Activated CD4-positive, alpha-beta T cell treated with anti-CD3 and anti-CD28 coated beads, Interleukin-2, Interleukin-6, amounts not matched to agents 100 ng/mL and 50 ng/mL, durations not matched to agents 16 hours and 8 hours (primary cell): ENCODE measurements at regions not wholly inside any gene's neighbourhood (a gene's known extent, or its start where the extent isn't known, plus 50 kb on each side); places are given as distances from the start of the nearest gene placed in this dataset.

Source experiments
- DNase-seq: peaks from one replicate; pipeline ENCODE4 v3.0.0-alpha.2; 2020

DNA sequence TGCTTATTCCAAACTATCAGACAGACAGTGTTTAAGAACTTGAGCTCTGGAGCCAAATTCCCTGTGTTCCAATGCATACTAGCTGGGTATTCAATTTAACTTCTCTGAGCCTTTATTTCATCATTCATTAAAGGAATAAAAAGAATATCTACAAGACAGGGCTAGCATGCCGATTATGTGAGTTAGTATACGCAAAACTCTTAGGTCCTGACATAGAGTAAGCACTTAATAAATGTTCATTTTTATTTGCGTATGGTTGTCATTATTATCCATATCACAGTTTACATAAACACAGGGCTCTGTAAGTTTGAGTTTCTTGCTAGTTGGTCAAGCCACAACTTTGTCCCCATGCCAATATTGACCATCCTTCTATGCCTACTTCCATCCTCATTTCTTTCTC lies 161.5 kb downstream of the NUAK1 start:
- no peak for DNase-seq

DNA sequence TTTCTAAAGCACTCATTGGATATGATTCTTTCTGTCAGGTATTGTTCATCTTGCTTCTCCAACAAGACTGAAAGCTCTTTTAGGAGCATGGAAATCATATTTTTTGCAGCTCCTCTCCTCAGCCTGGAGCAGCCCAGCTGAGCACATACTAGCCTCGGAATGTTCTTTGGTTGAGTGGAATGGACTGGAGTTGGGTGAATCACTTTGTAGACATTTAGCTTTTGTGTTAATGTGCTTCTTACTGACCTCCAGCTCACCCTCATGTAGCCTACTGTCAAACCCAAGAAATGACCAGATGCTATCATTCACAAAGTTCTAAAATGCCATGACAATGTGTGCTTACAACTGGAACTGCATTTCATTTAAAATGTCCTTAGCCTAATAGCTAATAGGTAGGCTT lies 161.1 kb downstream of the NUAK1 start:
- no peak for DNase-seq

DNA sequence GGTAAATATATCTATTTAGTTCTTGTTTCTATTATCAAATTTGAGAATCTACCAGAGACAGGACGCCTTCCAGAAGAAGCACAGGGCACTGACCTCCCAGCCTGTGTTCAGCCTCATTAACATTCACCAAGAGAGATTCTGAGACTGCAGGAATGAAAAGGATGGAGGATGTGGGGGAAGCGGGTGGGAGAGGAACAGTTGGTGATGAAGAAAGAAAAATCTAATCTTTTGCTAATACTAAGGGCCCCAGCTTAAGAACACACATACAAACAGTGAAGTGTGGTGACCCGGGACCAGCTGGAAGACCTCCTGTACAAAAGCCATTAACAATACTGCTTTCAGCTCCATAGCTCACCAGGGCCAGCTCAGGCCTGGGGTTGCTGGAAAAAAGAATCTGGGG lies 160.5 kb downstream of the NUAK1 start:
- DNase-seq: no peak

DNA sequence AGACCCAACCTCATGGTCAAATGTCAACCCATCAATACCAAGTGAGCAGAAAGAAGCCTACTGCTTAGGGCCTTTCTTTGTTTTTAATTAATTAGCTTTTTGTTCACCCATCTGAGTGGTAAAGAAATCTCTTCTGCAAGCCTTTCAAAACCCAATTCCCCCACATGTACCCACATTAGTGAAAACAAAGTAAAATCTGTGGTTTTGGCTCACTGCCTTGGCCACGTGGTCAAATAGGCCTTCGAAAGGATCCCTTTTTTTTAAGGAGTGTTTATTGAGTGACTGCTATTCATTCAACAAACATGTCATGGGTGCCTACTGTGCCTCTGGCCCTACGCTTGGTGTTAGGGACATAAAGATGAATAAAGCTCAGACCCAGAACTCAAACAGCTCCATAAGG lies 160.1 kb downstream of the NUAK1 start:
- no peak for DNase-seq

GRCh38 chr12:105980085-105980484 lies 158.7 kb downstream of the NUAK1 start:
- DNase-seq: no peak

- DNase-seq: no peak
These were observed 158.2 kb downstream of the NUAK1 start for GRCh38 chr12:105980533-105980932.

GRCh38 chr12:105982022-105982421 lies 156.7 kb downstream of the NUAK1 start:
- DNase-seq: no peak

DNA sequence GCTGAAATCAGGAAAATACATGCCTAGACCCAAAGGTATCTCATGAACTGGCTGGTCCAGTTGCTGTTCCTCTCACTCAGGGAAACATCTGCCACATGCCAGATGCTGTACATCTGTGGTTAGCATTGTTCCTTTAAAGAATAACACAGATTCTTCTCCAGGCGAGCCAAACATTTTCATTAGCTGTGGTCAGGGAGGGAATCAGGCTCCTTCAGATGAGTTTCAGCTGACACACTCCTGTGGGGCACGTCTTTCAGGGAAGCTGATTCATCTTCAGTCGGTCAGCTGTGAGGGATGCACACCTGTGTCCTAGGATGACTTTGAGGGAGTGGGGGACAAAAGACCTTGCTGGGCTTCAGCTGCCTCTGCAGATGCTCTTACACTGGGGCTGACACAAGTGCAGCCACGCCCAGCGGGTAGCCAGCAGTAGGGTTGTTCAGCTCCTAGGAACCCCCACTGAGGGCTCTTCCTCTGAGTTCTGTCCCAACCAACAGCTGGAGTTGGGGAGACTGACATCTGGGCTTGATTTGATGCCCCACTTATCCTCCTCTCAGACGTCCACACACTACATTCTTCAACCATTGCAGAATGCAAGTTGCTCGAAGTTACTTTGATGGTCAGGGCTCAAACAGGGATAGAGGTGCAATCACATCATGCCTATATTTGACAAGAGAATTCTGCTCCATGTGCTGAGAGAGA lies 155.0 kb downstream of the NUAK1 start:
- DNase-seq: no peak

DNA sequence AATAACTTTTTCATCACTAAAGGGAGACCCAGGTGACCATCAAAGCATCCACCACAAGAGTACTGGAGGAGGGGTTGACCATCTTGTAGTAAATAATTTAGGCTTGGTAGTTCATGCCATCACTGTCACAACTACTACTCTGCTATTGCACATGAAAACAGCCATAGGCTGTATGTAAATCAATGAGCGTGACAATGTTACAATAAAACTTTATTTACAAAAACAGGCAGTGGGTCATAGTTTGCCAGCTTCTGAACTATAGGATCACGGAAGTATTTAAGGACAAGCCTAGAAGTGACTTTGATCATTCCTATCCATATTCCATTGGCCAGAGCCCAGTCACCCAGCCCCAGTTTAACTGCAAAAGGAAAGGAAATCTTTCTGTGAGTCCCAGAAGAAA lies 153.4 kb downstream of the NUAK1 start:
- no peak for DNase-seq

- no peak for DNase-seq
These were observed 151.7 kb downstream of the NUAK1 start for GRCh38 chr12:105986779-105987684.

- DNase-seq: no peak
These were observed 151.1 kb downstream of the NUAK1 start for GRCh38 chr12:105987685-105988035.

DNA sequence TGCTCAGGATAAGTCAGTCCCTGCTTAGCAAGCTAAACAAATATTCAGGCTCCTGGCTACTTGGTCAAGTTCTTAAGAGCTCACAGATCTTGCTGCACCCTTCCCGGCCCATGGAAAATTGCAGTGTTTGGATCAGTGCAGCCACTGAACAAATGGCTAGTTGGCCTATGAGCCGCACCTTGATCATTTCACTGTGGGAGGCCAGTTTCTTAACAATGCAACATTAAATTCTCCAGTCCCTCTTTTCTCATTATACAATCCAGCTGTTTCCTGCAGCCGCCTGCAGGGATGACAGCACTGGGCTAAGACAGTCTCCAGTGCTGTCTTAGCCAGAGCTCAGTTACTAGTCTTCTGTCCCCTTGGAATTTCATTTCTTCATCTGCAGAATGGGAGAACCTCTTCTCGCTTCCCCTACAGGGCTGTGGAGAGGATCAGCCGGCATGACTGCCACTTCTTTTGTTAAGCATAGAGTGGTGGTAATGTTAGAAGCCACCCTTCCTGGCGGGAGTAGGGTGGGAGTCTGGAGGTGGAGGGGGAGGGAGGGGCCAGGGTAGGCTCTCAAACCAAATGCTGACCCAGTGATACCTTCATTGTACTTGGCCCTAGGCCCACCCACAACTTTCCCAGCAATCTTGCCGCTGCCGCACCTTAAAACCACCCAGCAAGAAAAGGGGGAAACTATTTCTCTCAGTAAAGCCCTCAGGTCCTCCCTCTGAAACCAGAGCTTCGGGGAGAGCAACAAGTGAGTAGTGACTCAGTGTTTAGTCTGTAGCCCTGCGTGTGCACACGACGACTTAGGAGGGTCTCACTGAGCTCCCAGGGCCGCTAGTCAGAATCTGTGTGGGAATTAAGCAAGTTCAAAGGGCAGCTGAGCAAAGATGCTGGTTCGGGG lies 145.7 kb downstream of the NUAK1 start:
- no peak for DNase-seq

- no peak for DNase-seq
These were observed 144.8 kb downstream of the NUAK1 start for GRCh38 chr12:105993766-105994555.

DNA sequence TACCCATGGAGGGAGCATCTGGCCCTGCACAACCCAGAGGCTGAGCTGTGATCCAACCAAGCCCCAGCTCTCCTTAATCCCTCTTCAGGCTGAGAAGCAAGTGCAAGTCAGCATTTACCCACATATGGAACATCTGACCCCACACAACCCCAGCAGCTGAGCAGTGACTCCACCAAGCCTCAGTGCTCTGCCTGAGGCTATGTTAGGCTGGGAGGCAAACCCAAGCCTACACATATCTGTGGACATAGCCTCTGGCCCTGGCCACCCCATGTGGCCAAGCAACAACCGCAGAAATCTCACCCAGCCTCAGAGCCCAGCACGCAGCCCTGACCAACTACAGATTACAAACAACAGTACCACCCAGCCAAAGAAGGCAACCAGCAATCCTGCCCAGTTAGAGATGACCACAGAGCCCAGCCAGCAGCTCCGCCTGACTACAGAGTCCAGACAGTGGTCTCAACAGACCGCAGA lies 142.8 kb downstream of the NUAK1 start:
- no peak for DNase-seq

DNA sequence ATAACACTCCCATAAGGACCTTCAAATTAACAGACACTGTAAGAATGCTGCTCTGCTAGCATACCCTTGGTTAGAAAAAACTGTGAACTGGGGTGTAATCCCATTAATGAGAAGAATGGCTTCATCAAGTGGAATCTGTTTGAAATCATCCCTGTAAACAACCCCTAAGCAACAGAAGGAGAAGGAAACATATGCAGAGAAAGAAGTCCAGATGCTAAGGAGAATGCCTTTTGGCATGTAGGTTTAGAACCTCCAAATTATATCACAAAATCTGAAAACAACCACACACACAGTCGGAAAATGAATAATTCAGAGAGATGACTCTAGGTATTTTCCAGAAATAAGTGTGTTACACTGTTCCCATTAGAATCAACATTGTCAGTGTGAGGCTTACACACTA lies 140.2 kb downstream of the NUAK1 start:
- DNase-seq: no peak

DNA sequence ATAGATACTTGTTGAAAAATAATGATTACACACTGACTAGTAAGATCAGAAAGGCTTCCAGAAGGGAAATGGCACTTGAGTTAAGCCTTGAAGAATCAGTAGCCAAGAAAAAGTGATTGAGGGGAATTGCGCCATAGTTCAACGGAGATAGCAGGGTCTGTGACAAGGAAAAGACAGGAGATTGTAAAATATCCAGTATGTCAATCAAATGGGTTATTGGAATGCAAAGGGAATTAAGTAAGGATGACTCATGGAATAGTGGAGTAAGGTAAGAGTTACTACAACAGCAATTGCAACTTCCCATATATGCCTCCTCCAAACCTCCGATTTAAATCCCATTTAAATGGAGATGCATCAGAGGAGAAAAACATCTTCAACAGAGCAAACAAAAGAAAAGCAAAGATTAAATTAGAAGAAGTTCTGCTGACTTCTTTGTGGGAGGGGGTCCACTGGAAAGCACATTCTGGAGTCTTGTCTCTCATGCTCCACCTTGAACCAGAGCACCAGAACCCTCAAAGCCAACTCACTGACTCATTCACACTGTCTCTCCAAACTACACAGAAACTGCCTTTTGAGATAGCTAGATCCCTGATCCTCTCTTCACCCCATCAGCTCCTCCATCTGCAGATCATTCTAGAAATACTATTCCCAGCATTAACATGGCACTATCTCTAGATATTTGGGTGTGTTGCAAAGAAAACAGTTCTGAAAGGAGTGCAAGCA lies 138.2 kb downstream of the NUAK1 start:
- no peak for DNase-seq

DNA sequence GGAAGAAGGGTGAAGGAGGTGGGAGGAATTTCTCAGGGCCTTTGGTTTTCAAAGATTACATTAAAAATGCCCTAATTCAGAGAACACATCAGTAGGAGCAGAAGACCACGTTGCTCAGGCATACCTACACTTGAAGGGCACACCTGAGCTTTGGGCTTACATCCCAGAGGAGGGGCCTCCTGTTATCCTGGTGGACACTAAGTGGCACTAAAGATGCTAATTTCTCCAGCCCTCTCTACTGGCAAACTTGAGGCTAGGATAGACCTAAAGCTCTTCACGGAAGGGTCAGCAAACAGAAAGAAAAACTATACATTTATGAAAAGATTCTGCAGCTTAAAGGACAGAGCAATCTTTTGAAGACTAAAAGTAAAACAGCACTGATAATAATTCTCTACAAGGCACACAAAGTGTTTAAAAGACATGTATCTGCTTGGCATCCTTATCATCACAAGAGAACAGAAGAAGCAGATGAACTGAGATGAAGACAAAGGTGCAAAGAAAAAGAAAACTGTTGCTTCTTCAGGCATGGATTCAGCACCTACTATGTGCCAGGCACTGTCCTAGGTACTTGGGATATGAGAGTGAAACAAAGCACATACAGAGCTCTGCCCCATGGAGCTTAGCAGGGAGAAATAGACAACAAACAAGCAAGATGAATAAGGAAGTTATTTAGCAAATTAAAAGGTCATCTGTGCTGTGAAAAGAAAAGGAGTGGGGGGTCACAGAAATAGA lies 137.5 kb downstream of the NUAK1 start:
- DNase-seq: no peak

- no peak for DNase-seq
These were observed 136.9 kb downstream of the NUAK1 start for GRCh38 chr12:106001837-106002218.

DNA sequence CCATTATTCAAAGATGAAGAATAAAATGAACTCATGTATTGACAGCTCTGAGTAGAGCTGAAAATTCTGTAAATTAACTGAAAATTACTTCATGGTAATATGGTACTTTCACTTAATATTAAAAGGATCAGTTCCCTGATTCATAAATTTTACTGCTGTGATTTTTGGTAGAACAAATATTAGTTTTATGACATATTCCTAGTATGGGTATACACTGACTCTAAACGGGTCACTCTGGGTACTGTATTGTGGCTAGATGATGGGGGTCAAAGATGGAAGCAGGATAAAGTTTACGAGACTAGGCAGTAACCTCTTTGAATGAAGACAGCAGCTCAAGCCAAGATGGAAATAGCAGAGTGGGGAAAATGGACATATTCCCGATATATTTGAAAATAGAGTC lies 135.5 kb downstream of the NUAK1 start:
- no peak for DNase-seq

GRCh38 chr12:106004289-106004688 lies 134.5 kb downstream of the NUAK1 start:
- DNase-seq: no peak

- DNase-seq: no peak
These were observed 132.4 kb downstream of the NUAK1 start for GRCh38 chr12:106006382-106006781.
